ENCODE measurements at regions not wholly inside any gene's neighbourhood (a gene's known extent, or its start where the extent isn't known, plus 50 kb on each side); places are given as distances from the start of the nearest gene placed in this dataset.
"Not testable (repeated sequence)": the region's sequence is repeated elsewhere in the genome, so short reads cannot be mapped to it uniquely, and the experiment has no call there.

- TF ChIP-seq, protein P1, sequence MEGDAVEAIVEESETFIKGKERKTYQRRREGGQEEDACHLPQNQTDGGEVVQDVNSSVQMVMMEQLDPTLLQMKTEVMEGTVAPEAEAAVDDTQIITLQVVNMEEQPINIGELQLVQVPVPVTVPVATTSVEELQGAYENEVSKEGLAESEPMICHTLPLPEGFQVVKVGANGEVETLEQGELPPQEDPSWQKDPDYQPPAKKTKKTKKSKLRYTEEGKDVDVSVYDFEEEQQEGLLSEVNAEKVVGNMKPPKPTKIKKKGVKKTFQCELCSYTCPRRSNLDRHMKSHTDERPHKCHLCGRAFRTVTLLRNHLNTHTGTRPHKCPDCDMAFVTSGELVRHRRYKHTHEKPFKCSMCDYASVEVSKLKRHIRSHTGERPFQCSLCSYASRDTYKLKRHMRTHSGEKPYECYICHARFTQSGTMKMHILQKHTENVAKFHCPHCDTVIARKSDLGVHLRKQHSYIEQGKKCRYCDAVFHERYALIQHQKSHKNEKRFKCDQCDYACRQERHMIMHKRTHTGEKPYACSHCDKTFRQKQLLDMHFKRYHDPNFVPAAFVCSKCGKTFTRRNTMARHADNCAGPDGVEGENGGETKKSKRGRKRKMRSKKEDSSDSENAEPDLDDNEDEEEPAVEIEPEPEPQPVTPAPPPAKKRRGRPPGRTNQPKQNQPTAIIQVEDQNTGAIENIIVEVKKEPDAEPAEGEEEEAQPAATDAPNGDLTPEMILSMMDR (conservative IDR thresholded peaks at IDR 0.05; ENCODE audit: low read depth), result no peak
- ChIA-PET CTCF (no interaction called here), POLR2A (ENCODE audit: low non-redundant PET) (no interaction called here)
- no peak overlapping the region for H3K27ac ChIP-seq
- DNase-seq (ENCODE audit: low spot score), result no peak
These were observed 1203.3 kb upstream of the IGFBP7 start for GRCh38 chr4:58313444-58313843.

DNA sequence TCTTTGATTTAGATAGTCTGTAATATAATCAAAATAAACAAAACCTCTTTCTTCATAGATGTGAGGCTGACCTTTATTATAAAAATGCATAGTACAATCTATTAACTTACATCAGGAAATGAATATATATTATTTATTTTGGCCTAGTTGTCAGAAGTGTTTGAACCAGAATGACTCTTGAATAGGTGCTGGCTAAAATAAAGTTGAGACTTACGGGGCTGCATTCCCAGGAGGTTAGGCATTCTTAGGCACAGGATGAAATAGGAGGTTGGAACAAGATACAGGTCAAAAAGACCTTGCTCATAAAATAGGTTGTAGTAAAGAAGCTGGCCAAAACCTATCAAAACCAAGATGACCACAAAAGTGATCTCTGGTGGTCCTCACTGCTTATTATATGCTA, 1193.3 kb upstream of the IGFBP7 start:
- TF ChIP-seq, protein P1 (conservative IDR thresholded peaks at IDR 0.05; ENCODE audit: low read depth), result no peak
- POLR2A ChIA-PET (ENCODE audit: low non-redundant PET), result no interaction called here
- no peak overlapping the region for H3K27ac ChIP-seq
- CTCF ChIA-PET, result no interaction called here
- DNase-seq (ENCODE audit: low spot score), result no peak

- DNase-seq (ENCODE audit: low spot score), result no peak
- CTCF ChIA-PET, result no interaction called here
- H3K27ac ChIP-seq, result no peak overlapping the region
- POLR2A ChIA-PET (ENCODE audit: low non-redundant PET), result no interaction called here
- TF ChIP-seq, protein P1 (conservative IDR thresholded peaks at IDR 0.05; ENCODE audit: low read depth), result no peak
These were observed 1191.3 kb upstream of the IGFBP7 start for GRCh38 chr4:58301376-58301999.

GRCh38 chr4:58286335-58286734, 1176.2 kb upstream of the IGFBP7 start:
- POLR2A ChIA-PET (ENCODE audit: low non-redundant PET), result no interaction called here
- TF ChIP-seq, protein P1 (conservative IDR thresholded peaks at IDR 0.05; ENCODE audit: low read depth), result no peak
- no peak overlapping the region for H3K27ac ChIP-seq
- no peak for DNase-seq (ENCODE audit: low spot score)
- CTCF ChIA-PET, result no interaction called here

- CTCF ChIA-PET; DNase-seq (ENCODE audit: low spot score); H3K27ac ChIP-seq; POLR2A ChIA-PET (ENCODE audit: low non-redundant PET): not testable (repeated sequence)
These were observed 1170.7 kb upstream of the IGFBP7 start for GRCh38 chr4:58280928-58281327.

DNA sequence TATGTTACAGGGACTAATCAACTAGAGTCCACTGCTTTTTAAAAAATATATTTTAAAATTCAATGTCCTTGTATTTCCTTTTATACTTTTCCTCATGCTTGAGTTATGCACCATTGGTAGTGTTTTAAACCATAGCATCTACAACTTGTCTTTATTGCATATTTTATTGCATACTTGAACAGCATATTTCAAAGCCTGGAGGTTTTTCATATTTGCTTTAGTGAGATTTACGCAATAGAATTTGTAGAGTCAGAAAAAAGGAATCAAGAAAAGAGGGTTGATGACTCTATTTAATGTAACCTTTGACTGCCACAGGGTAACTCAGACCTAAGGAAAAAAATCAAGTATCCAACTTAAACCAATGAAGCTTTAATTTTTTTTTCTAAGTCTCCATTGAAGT, 1165.7 kb upstream of the IGFBP7 start:
- ChIA-PET POLR2A (ENCODE audit: low non-redundant PET) (no interaction called here), CTCF (no interaction called here)
- no peak for DNase-seq (ENCODE audit: low spot score)
- TF ChIP-seq, protein P1 (conservative IDR thresholded peaks at IDR 0.05; ENCODE audit: low read depth), result no peak
- H3K27ac ChIP-seq, result no peak overlapping the region

- TF ChIP-seq, protein P1 (conservative IDR thresholded peaks at IDR 0.05; ENCODE audit: low read depth), result no peak
- H3K27ac ChIP-seq, result no peak overlapping the region
- no peak for DNase-seq (ENCODE audit: low spot score)
- POLR2A ChIA-PET (ENCODE audit: low non-redundant PET), result no interaction called here
- CTCF ChIA-PET, result no interaction called here
These were observed 1164.4 kb upstream of the IGFBP7 start for GRCh38 chr4:58274553-58274952.

Measured in RWPE1 (cell line).